ENCODE measurements at regions not wholly inside any gene's neighbourhood (a gene's known extent, or its start where the extent isn't known, plus 50 kb on each side); places are given as distances from the start of the nearest gene placed in this dataset.

GRCh38 chr4:106764774-106765173 lies 271.3 kb downstream of the DKK2 start:
- ChIA-PET POLR2A (no interaction called here), CTCF (no interaction called here)

More at GRCh38 chr4:106764774-106765173, 271.3 kb downstream of the DKK2 start:
- SMC1A ChIA-PET (ENCODE audit: uncharacterized antibody, unreplicated experiment) = no interaction called here
- no TSS peak for BruUV-seq (replicated peaks)
- TF ChIP-seq, protein P1, sequence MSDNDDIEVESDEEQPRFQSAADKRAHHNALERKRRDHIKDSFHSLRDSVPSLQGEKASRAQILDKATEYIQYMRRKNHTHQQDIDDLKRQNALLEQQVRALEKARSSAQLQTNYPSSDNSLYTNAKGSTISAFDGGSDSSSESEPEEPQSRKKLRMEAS (IDR thresholded peaks at IDR 0.05; ENCODE audit: low read depth, low read length) = no peak
- TF ChIP-seq TCF3 (IDR thresholded peaks at IDR 0.05; ENCODE audit: borderline replicate concordance, insufficient read depth, low read depth, low read length) = no peak
- TF ChIP-seq GABPA (IDR thresholded peaks at IDR 0.05; ENCODE audit: low read depth) = no peak
- TF ChIP-seq, protein P2, sequence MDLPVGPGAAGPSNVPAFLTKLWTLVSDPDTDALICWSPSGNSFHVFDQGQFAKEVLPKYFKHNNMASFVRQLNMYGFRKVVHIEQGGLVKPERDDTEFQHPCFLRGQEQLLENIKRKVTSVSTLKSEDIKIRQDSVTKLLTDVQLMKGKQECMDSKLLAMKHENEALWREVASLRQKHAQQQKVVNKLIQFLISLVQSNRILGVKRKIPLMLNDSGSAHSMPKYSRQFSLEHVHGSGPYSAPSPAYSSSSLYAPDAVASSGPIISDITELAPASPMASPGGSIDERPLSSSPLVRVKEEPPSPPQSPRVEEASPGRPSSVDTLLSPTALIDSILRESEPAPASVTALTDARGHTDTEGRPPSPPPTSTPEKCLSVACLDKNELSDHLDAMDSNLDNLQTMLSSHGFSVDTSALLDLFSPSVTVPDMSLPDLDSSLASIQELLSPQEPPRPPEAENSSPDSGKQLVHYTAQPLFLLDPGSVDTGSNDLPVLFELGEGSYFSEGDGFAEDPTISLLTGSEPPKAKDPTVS (IDR thresholded peaks at IDR 0.05; ENCODE audit: low read depth, low read length) = no peak
- TF ChIP-seq, protein P3, sequence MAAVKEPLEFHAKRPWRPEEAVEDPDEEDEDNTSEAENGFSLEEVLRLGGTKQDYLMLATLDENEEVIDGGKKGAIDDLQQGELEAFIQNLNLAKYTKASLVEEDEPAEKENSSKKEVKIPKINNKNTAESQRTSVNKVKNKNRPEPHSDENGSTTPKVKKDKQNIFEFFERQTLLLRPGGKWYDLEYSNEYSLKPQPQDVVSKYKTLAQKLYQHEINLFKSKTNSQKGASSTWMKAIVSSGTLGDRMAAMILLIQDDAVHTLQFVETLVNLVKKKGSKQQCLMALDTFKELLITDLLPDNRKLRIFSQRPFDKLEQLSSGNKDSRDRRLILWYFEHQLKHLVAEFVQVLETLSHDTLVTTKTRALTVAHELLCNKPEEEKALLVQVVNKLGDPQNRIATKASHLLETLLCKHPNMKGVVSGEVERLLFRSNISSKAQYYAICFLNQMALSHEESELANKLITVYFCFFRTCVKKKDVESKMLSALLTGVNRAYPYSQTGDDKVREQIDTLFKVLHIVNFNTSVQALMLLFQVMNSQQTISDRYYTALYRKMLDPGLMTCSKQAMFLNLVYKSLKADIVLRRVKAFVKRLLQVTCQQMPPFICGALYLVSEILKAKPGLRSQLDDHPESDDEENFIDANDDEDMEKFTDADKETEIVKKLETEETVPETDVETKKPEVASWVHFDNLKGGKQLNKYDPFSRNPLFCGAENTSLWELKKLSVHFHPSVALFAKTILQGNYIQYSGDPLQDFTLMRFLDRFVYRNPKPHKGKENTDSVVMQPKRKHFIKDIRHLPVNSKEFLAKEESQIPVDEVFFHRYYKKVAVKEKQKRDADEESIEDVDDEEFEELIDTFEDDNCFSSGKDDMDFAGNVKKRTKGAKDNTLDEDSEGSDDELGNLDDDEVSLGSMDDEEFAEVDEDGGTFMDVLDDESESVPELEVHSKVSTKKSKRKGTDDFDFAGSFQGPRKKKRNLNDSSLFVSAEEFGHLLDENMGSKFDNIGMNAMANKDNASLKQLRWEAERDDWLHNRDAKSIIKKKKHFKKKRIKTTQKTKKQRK (IDR thresholded peaks at IDR 0.05; ENCODE audit: low read depth, low read length) = no peak
- RAD21 ChIA-PET (ENCODE audit: unreplicated experiment) = no interaction called here
- intact Hi-C loops (cut with micrococcal nuclease; ENCODE audit: unreplicated experiment) = no loop called here
- H3K4me1 ChIP-seq (ENCODE audit: control insufficient read depth, insufficient read depth, low read length) = no peaks in the 10 kb centered on the region
- no peaks in the 10 kb centered on the region for H3K79me2 ChIP-seq (ENCODE audit: control insufficient read depth, insufficient read depth, low read length)
- no peak overlapping the region for H3K4me3 ChIP-seq
- FAIRE-seq (no peak), DNase-seq (ENCODE audit: low read depth, low spot score) (no peak), ATAC-seq (no peak)
- in situ Hi-C loops (cut with MboI) = no loop called here
- H3K4me2 ChIP-seq (ENCODE audit: control insufficient read depth, insufficient read depth) = no peak overlapping the region
- H3K27me3 ChIP-seq (replicated peaks in 1 of 2; ENCODE audit: control insufficient read depth in 2 of 2, insufficient read depth in 2 of 2, low read length in 1 of 2) = no peaks in the 10 kb centered on the region
- no peak overlapping the region for H2AFZ ChIP-seq (ENCODE audit: control insufficient read depth, low read depth, low read length)
- H3K9ac ChIP-seq (ENCODE audit: control insufficient read depth, insufficient read depth, low read length) = no peak overlapping the region
- H3K9me3 ChIP-seq (replicated peaks; ENCODE audit: control insufficient read depth, insufficient read depth, low read length) = no peaks in the 10 kb centered on the region
- no peak overlapping the region for H3K27ac ChIP-seq (ENCODE audit: control insufficient read depth, insufficient read depth)
- no peaks in the 10 kb centered on the region for H4K20me1 ChIP-seq (ENCODE audit: control insufficient read depth, insufficient read depth)
- WGBS (ENCODE audit: insufficient coverage, insufficient replicate concordance, low lambda C conversion rate, missing lambda C conversion rate) = 74% methylated on average over 4 of the region's 4 CpGs
- H3K36me3 ChIP-seq (ENCODE audit: control insufficient read depth in 2 of 2, insufficient read depth in 2 of 2, low read length in 1 of 2) = no peaks in the 10 kb centered on the region
